ENCODE measurements at regions not wholly inside any gene's neighbourhood (a gene's known extent, or its start where the extent isn't known, plus 50 kb on each side); places are given as distances from the start of the nearest gene placed in this dataset.
"Not testable (repeated sequence)": the region's sequence is repeated elsewhere in the genome, so short reads cannot be mapped to it uniquely, and the experiment has no call there.

DNA sequence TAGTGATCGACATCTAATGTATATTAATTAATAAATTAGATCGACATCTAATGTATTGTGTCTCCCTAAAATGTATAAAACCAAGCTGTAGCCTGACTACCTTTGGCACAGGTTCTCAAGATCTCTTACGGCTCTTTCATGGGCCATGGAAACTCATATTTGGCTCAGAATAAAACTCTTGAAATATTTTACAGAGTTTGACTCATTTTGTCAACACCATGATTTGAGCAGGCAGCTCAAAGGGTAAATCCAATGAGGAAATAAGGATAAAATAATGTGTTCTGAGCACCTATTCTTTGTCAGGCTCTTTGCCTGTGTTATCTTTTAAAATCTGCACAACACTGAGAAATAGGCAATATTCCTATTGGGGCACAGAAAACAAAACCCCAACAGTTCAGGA, 223.4 kb upstream of the DUSP10 start:
- no peaks in the 10 kb centered on the region for H3K4me1 ChIP-seq
- intact Hi-C loops (cut with DNase I; ENCODE audit: low total_unique reads), result no loop called here
- H3K9me3 ChIP-seq, result no peaks in the 10 kb centered on the region
- TF ChIP-seq POLR2A (IDR thresholded peaks at IDR 0.05), result no peak
- TF ChIP-seq, protein P1, sequence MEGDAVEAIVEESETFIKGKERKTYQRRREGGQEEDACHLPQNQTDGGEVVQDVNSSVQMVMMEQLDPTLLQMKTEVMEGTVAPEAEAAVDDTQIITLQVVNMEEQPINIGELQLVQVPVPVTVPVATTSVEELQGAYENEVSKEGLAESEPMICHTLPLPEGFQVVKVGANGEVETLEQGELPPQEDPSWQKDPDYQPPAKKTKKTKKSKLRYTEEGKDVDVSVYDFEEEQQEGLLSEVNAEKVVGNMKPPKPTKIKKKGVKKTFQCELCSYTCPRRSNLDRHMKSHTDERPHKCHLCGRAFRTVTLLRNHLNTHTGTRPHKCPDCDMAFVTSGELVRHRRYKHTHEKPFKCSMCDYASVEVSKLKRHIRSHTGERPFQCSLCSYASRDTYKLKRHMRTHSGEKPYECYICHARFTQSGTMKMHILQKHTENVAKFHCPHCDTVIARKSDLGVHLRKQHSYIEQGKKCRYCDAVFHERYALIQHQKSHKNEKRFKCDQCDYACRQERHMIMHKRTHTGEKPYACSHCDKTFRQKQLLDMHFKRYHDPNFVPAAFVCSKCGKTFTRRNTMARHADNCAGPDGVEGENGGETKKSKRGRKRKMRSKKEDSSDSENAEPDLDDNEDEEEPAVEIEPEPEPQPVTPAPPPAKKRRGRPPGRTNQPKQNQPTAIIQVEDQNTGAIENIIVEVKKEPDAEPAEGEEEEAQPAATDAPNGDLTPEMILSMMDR (IDR thresholded peaks at IDR 0.05 in 4 of 5, conservative IDR thresholded peaks at IDR 0.05 in 1 of 5), result no peak
- ATAC-seq (no peak), DNase-seq (no peak)
- in situ Hi-C loops (cut with MboI; ENCODE audit: low sequenced_read_pairs in 4 of 4), result no loop called here
- no peaks in the 10 kb centered on the region for H3K27me3 ChIP-seq
- no peak overlapping the region for H3K4me3 ChIP-seq
- H3K27ac ChIP-seq, result no peak overlapping the region
- H3K36me3 ChIP-seq, result no peaks in the 10 kb centered on the region

DNA sequence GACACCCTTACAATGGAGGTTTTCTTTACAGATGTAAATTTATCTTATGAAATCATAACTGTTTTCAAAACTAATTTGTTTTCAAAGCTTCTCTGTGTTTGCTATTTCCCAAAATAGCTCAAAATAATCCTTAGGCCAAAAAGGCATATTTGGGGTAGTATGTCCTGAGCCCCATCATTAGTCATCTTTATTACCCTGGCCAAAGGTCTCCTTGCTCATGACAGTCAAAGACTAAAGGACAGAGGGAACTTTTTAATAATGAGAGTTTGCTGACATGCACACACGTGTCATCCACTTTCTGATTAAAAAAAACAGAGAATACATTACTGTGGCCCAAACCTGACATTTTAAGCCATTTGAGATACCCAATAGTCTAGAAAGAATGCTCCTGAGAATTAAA, 221.9 kb upstream of the DUSP10 start:
- no peak for DNase-seq
- no peaks in the 10 kb centered on the region for H3K4me1 ChIP-seq
- H3K36me3 ChIP-seq, result no peaks in the 10 kb centered on the region
- TF ChIP-seq, protein P1 (IDR thresholded peaks at IDR 0.05 in 4 of 5, conservative IDR thresholded peaks at IDR 0.05 in 1 of 5), result no peak
- no peak for TF ChIP-seq POLR2A (IDR thresholded peaks at IDR 0.05)
- peak in 1 of 2 donors; percentile 16 for ATAC-seq
- no peak overlapping the region for H3K4me3 ChIP-seq
- in situ Hi-C loops (cut with MboI; ENCODE audit: low sequenced_read_pairs in 4 of 4) (no loop called here), intact Hi-C loops (cut with DNase I; ENCODE audit: low total_unique reads) (no loop called here)
- no peaks in the 10 kb centered on the region for H3K27me3 ChIP-seq
- H3K27ac ChIP-seq, result no peak overlapping the region
- no peaks in the 10 kb centered on the region for H3K9me3 ChIP-seq

DNA sequence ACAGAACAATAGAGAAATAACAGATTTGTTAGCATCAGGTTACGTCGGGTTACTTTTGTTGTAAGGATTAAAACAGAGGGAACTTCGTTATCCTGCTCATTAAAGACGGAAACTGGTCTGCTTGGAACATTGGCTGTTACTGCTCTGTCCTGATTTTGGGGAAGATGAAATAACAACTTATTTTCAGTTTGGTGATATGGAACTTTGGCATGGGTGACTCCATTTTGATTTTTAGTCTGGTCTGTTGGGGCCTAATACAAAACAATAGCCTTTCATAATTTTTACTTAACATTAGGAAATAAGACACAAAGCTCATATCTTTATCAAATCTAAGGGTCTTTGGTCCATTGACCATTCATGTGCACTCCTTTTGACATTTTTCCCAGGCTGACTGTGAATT, 220.5 kb upstream of the DUSP10 start:
- ATAC-seq, result no peak

DNA sequence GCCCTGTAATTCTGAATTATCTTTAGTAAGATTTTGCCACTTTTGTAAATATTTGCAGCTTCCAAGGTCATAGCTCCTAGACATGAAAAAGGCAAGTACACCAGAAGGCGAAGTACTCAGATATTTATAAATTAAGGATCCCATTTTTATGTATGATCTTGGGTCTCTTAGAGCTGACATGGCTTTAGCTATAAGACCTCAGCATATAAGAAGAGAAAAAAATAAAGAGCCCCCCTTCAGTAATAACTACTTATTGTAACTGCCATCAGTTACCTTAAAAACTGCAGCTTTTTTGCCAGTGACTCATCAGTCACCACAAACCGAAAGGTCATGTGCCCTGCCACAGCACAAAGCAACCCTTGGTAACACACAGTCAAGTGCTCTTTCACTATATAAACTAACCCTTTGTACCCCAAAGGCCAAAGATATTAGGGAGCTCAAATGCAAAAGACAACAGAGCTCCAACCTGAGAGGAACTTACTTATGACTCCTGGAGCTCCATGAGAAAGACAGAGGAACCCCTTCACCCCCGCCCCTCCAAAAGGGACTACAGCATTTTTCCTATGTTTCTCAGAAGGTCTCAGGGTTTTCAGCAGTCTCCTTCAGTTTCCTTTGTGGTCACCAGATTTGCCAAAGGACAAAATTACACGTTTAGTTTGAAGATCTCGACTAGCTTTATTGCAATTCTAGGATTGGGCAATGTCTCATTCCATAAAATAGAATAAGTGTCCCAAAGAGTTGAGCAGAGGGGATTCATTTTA, 219.8 kb upstream of the DUSP10 start:
- TF ChIP-seq, protein P1 (IDR thresholded peaks at IDR 0.05 in 4 of 5, conservative IDR thresholded peaks at IDR 0.05 in 1 of 5), result no peak
- TF ChIP-seq POLR2A (IDR thresholded peaks at IDR 0.05), result no peak
- Histone ChIP-seq H3K9me3 (no peaks in the 10 kb centered on the region), H3K27ac (no peak overlapping the region), H3K36me3 (no peaks in the 10 kb centered on the region), H3K27me3 (no peaks in the 10 kb centered on the region), H3K4me1 (no peaks in the 10 kb centered on the region), H3K4me3 (no peak overlapping the region)
- ATAC-seq (no peak), DNase-seq (no peak)
- in situ Hi-C loops (cut with MboI; ENCODE audit: low sequenced_read_pairs in 4 of 4), result no loop called here
- intact Hi-C loops (cut with DNase I; ENCODE audit: low total_unique reads), result no loop called here

More for the DNA sequence above, 220.5 kb upstream of the DUSP10 start:
- in situ Hi-C loops (cut with MboI; ENCODE audit: low sequenced_read_pairs in 4 of 4) (no loop called here), intact Hi-C loops (cut with DNase I; ENCODE audit: low total_unique reads) (no loop called here)
- TF ChIP-seq, protein P1 (IDR thresholded peaks at IDR 0.05 in 4 of 5, conservative IDR thresholded peaks at IDR 0.05 in 1 of 5), result no peak
- TF ChIP-seq POLR2A (IDR thresholded peaks at IDR 0.05), result no peak
- Histone ChIP-seq H3K4me3 (no peak overlapping the region), H3K9me3 (no peaks in the 10 kb centered on the region), H3K27ac (no peak overlapping the region), H3K27me3 (no peaks in the 10 kb centered on the region), H3K36me3 (no peaks in the 10 kb centered on the region), H3K4me1 (no peaks in the 10 kb centered on the region)
- no peak for DNase-seq

DNA sequence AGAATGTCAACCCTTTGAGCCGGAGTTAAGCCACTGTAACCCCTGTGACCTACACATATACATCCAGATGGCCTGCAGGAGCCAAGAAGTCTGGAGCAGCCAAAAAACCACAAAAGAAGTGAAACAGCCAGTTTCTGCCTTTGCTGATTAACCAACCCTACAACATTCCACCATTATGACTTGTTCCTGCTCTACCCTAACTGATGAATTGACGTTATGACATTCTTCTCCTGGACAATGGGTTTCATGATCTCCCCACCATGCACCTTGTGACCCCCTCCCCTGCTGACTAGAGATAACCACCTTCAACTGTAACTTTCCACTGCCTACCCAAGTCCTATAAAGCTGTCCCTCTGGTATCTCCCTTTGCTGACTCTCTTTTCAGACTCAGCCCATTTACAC, 216.3 kb upstream of the DUSP10 start:
- H3K9me3 ChIP-seq; ATAC-seq; in situ Hi-C loops (cut with MboI; ENCODE audit: low sequenced_read_pairs in 4 of 4); H3K4me3 ChIP-seq; H3K4me1 ChIP-seq; H3K27me3 ChIP-seq; H3K36me3 ChIP-seq; DNase-seq; intact Hi-C loops (cut with DNase I; ENCODE audit: low total_unique reads); H3K27ac ChIP-seq: not testable (repeated sequence)

DNA sequence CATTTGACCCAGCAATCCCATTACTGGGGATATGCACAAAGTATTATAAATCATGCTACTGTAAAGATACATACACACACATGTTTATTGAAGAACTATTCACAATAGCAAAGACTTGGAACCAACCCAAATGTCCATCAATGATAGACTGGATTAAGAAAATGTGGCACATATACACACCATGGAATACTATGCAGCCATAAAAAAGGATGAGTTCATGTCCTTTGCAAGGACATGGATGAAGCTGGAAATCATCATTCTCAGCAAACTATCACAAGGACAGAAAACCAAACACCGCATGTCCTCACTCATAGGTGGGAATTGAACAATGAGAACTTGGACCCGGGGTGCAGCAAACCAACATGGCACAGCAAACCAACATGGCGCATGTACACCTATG, 215.5 kb upstream of the DUSP10 start:
- H3K27ac ChIP-seq; H3K9me3 ChIP-seq; in situ Hi-C loops (cut with MboI; ENCODE audit: low sequenced_read_pairs in 4 of 4); H3K4me1 ChIP-seq; H3K36me3 ChIP-seq; H3K4me3 ChIP-seq; DNase-seq; ATAC-seq; H3K27me3 ChIP-seq; intact Hi-C loops (cut with DNase I; ENCODE audit: low total_unique reads): not testable (repeated sequence)
